ENCODE measurements at regions not wholly inside any gene's neighbourhood (a gene's known extent, or its start where the extent isn't known, plus 50 kb on each side); places are given as distances from the start of the nearest gene placed in this dataset.
A peak's percentile ranks its signal among the peaks of the same experiment; 100 is the strongest.

GRCh38 chr6:138572167-138572875 lies 73.0 kb upstream of the NHSL1 start:
- Histone ChIP-seq H3K4me1 (peaks cover 9 to 11% of the 10 kb centered on the region in 2 donors), H3K27ac (peak overlapping the region in 1 of 4 donors; percentile 38), H3K4me3 (peak overlapping the region; percentile 47 to 63 (median 48)), H3K9me3 (no peaks in the 10 kb centered on the region), H3K36me3 (no peaks in the 10 kb centered on the region), H3K27me3 (peaks cover 0 to 8% (median 0%) of the 10 kb centered on the region in 3 donors)
- TF ChIP-seq, protein P1, sequence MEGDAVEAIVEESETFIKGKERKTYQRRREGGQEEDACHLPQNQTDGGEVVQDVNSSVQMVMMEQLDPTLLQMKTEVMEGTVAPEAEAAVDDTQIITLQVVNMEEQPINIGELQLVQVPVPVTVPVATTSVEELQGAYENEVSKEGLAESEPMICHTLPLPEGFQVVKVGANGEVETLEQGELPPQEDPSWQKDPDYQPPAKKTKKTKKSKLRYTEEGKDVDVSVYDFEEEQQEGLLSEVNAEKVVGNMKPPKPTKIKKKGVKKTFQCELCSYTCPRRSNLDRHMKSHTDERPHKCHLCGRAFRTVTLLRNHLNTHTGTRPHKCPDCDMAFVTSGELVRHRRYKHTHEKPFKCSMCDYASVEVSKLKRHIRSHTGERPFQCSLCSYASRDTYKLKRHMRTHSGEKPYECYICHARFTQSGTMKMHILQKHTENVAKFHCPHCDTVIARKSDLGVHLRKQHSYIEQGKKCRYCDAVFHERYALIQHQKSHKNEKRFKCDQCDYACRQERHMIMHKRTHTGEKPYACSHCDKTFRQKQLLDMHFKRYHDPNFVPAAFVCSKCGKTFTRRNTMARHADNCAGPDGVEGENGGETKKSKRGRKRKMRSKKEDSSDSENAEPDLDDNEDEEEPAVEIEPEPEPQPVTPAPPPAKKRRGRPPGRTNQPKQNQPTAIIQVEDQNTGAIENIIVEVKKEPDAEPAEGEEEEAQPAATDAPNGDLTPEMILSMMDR (IDR thresholded peaks at IDR 0.05 in 4 of 5, conservative IDR thresholded peaks at IDR 0.05 in 1 of 5): no peak
- TF ChIP-seq POLR2A (IDR thresholded peaks at IDR 0.05): peak in 1 of 2 donors; percentile 21
- in situ Hi-C loops (cut with MboI; ENCODE audit: low sequenced_read_pairs in 4 of 4) (no loop called here), intact Hi-C loops (cut with DNase I; ENCODE audit: low total_unique reads) (no loop called here)
- ATAC-seq (peak; percentile 70), DNase-seq (peak; percentile 8 to 28)

GRCh38 chr6:138572885-138573284 lies 73.6 kb upstream of the NHSL1 start:
- no peak overlapping the region for H3K27ac ChIP-seq
- intact Hi-C loops (cut with DNase I; ENCODE audit: low total_unique reads) (no loop called here), in situ Hi-C loops (cut with MboI; ENCODE audit: low sequenced_read_pairs in 4 of 4) (no loop called here)
- DNase-seq: no peak
- H3K27me3 ChIP-seq: peaks cover 0 to 8% (median 0%) of the 10 kb centered on the region in 3 donors
- no peak overlapping the region for H3K4me3 ChIP-seq
- H3K9me3 ChIP-seq: no peaks in the 10 kb centered on the region
- H3K4me1 ChIP-seq: peaks cover 9 to 11% of the 10 kb centered on the region in 2 donors
- TF ChIP-seq, protein P1 (IDR thresholded peaks at IDR 0.05 in 4 of 5, conservative IDR thresholded peaks at IDR 0.05 in 1 of 5): no peak
- TF ChIP-seq POLR2A (IDR thresholded peaks at IDR 0.05): no peak
- no peaks in the 10 kb centered on the region for H3K36me3 ChIP-seq
- no peak for ATAC-seq

GRCh38 chr6:138575257-138575656 lies 76.0 kb upstream of the NHSL1 start:
- no peak overlapping the region for H3K4me3 ChIP-seq

DNA sequence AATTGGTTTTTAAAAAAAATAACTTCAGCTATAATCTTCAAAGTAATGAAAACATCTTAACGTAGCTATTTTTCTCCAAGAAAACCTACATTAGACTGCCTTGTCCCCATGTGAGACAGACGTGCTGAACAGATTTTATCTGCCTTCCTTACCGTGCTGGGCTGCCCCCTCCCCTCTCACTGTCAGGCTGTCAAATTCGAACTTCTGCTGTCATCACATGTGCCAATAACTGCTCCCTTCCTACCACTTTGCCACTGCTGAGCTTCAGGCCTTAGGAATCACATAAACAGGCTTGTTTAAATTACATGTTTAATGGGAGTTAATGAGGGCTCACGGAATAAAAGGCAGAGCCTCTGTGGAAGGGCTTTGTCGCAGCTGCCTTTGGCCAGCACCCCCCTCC lies 77.0 kb upstream of the NHSL1 start:
- H3K27me3 ChIP-seq: no peaks in the 10 kb centered on the region
- peaks cover 7 to 9% of the 10 kb centered on the region in 2 donors for H3K4me1 ChIP-seq
- in situ Hi-C loops (cut with MboI; ENCODE audit: low sequenced_read_pairs in 4 of 4): no loop called here
- no peak overlapping the region for H3K27ac ChIP-seq
- H3K4me3 ChIP-seq: no peak overlapping the region
- intact Hi-C loops (cut with DNase I; ENCODE audit: low total_unique reads): no loop called here
- no peaks in the 10 kb centered on the region for H3K9me3 ChIP-seq
- TF ChIP-seq, protein P1 (IDR thresholded peaks at IDR 0.05 in 4 of 5, conservative IDR thresholded peaks at IDR 0.05 in 1 of 5): no peak
- no peak for ATAC-seq
- DNase-seq: no peak
- no peaks in the 10 kb centered on the region for H3K36me3 ChIP-seq

More at GRCh38 chr6:138575257-138575656, 76.0 kb upstream of the NHSL1 start:
- in situ Hi-C loops (cut with MboI; ENCODE audit: low sequenced_read_pairs in 4 of 4) (no loop called here), intact Hi-C loops (cut with DNase I; ENCODE audit: low total_unique reads) (no loop called here)
- H3K9me3 ChIP-seq: no peaks in the 10 kb centered on the region
- no peak overlapping the region for H3K27ac ChIP-seq
- no peaks in the 10 kb centered on the region for H3K36me3 ChIP-seq
- H3K4me1 ChIP-seq: peaks cover 9 to 11% of the 10 kb centered on the region in 2 donors
- DNase-seq (no peak), ATAC-seq (no peak)
- TF ChIP-seq, protein P1 (IDR thresholded peaks at IDR 0.05 in 4 of 5, conservative IDR thresholded peaks at IDR 0.05 in 1 of 5): no peak
- no peak for TF ChIP-seq POLR2A (IDR thresholded peaks at IDR 0.05)
- no peaks in the 10 kb centered on the region for H3K27me3 ChIP-seq
